Keratinocyte (primary cell): ENCODE measurements at regions not wholly inside any gene's neighbourhood (a gene's known extent, or its start where the extent isn't known, plus 50 kb on each side); places are given as distances from the start of the nearest gene placed in this dataset.

ENCODE experiments used
- CTCF ChIP-seq, 3 experiments: IDR thresholded peaks in 1 of 3; conservative IDR thresholded peaks in 1 of 3; optimal IDR thresholded peaks in 1 of 3; 2 replicates in 2 of 3; 3 replicates in 1 of 3; pipeline versions ENCODE3 to v1.5.1; 2011; ENCODE audit warnings: low read length in 3 of 3, mild to moderate bottlenecking in 3 of 3, moderate library complexity in 2 of 3, control low read depth in 1 of 3, inconsistent platforms in 1 of 3; ENCODE audit not compliant: insufficient read depth in 2 of 3; ENCODE audit errors: extremely low read depth in 1 of 3
- EZH2 ChIP-seq: IDR thresholded peaks from one replicate; pipeline ENCODE4 v1.6.1; 2012; ENCODE audit warnings: inconsistent platforms, mild to moderate bottlenecking, low read length, moderate library complexity

- no peak for TF ChIP-seq CTCF (optimal IDR thresholded peaks at IDR 0.05 in 1 of 3, IDR thresholded peaks at IDR 0.05 in 1 of 3, conservative IDR thresholded peaks at IDR 0.05 in 1 of 3; ENCODE audit: extremely low read depth in 1 of 3, insufficient read depth in 2 of 3, low read length in 3 of 3)
- no peak for TF ChIP-seq EZH2
Measured at GRCh38 chr11:134560566-134561330, 148.7 kb upstream of the B3GAT1 start.
